AG04450 (cell line): ENCODE measurements at regions not wholly inside any gene's neighbourhood (a gene's known extent, or its start where the extent isn't known, plus 50 kb on each side); places are given as distances from the start of the nearest gene placed in this dataset.
"Not testable (repeated sequence)": the region's sequence is repeated elsewhere in the genome, so short reads cannot be mapped to it uniquely, and the experiment has no call there.

Experiments
- CTCF ChIA-PET: fragments of 300-600, 350-600 bp; formaldehyde crosslinking; extraction: SDS; loops from one replicate; lab custom pipeline; 2022; ENCODE audit warnings: antibody characterized with exemption, inconsistent platforms; lab: Charles Lee
- POLR2A ChIA-PET: fragments of 350-600 bp; formaldehyde crosslinking; extraction: SDS; loops from one replicate; lab custom pipeline; 2021; ENCODE audit warnings: antibody characterized with exemption, inconsistent platforms; lab: Yijun Ruan, JAX
- DNase-seq: peaks from one replicate; pipeline ENCODE4 v3.0.0-alpha.2; 2011; ENCODE audit warnings: low read depth, low spot score
- H3K27ac ChIP-seq: one replicate; pipeline ENCODE4 v1.5.1; 2012; ENCODE audit warnings: low read depth, low read length, control low read depth
- H3K27me3 ChIP-seq: one replicate; pipeline ENCODE4 v1.6.0; 2012; ENCODE audit warnings: low read length; ENCODE audit not compliant: control insufficient read depth, insufficient read depth
- H3K4me3 ChIP-seq: 2 replicates; pipeline ENCODE4 v1.5.1; 2011; ENCODE audit warnings: mild to moderate bottlenecking, low read depth, low read length, control low read depth
- H3K9me3 ChIP-seq: 2 replicates; pipeline ENCODE4 v1.5.1; 2012; ENCODE audit warnings: low read length; ENCODE audit not compliant: control insufficient read depth, insufficient read depth
- TF ChIP-seq, protein P1 (sequence below): IDR thresholded peaks from 2 replicates; pipeline ENCODE4 v1.5.1; 2011; ENCODE audit warnings: low read depth, low read length, control low read depth, inconsistent platforms

- CTCF ChIA-PET, result no interaction called here
- no peak overlapping the region for H3K4me3 ChIP-seq
- POLR2A ChIA-PET, result no interaction called here
- TF ChIP-seq, protein P1, sequence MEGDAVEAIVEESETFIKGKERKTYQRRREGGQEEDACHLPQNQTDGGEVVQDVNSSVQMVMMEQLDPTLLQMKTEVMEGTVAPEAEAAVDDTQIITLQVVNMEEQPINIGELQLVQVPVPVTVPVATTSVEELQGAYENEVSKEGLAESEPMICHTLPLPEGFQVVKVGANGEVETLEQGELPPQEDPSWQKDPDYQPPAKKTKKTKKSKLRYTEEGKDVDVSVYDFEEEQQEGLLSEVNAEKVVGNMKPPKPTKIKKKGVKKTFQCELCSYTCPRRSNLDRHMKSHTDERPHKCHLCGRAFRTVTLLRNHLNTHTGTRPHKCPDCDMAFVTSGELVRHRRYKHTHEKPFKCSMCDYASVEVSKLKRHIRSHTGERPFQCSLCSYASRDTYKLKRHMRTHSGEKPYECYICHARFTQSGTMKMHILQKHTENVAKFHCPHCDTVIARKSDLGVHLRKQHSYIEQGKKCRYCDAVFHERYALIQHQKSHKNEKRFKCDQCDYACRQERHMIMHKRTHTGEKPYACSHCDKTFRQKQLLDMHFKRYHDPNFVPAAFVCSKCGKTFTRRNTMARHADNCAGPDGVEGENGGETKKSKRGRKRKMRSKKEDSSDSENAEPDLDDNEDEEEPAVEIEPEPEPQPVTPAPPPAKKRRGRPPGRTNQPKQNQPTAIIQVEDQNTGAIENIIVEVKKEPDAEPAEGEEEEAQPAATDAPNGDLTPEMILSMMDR, result no peak
- no peak for DNase-seq
- H3K27me3 ChIP-seq, result no peaks in the 10 kb centered on the region
- H3K9me3 ChIP-seq, result peaks cover 19% of the 10 kb centered on the region
- H3K27ac ChIP-seq, result no peak overlapping the region
Measured at GRCh38 chr1:104259481-104259880, 509.8 kb downstream of the AMY1C start.

DNA sequence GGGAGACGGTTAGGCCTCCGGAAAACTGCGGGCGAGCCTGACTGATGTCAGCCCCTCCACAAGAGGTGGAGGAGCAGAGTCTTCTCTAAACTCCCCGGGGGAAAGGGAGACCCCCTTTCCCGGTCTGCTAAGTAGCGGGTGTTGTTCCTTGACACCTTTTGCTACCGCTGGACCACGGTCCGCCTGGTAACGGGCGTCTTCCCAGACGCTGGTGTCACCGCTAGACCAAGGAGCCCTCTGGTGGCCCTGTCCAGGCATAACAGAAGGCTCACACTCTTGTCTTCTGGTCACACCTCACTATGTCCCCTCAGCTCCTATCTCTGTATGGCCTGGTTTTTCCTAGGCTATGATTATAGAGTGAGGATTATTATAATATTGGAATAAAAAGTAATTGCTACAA is 513.4 kb downstream of the AMY1C start:
- DNase-seq, POLR2A ChIA-PET, H3K27ac ChIP-seq, CTCF ChIA-PET, H3K27me3 ChIP-seq, H3K4me3 ChIP-seq: not testable (repeated sequence)
- peaks cover 14% of the 10 kb centered on the region for H3K9me3 ChIP-seq

GRCh38 chr1:104264521-104264920 is 514.8 kb downstream of the AMY1C start:
- POLR2A ChIA-PET, result no interaction called here
- CTCF ChIA-PET, result no interaction called here
- DNase-seq, result no peak
- H3K27me3 ChIP-seq, result no peaks in the 10 kb centered on the region
- no peak overlapping the region for H3K4me3 ChIP-seq
- no peak overlapping the region for H3K27ac ChIP-seq
- TF ChIP-seq, protein P1, result no peak
- peaks cover 14% of the 10 kb centered on the region for H3K9me3 ChIP-seq

GRCh38 chr1:104265163-104265562 is 515.5 kb downstream of the AMY1C start:
- DNase-seq, result no peak
- CTCF ChIA-PET, result no interaction called here
- POLR2A ChIA-PET, result no interaction called here

GRCh38 chr1:104266612-104267011 is 516.9 kb downstream of the AMY1C start:
- H3K4me3 ChIP-seq, result no peak overlapping the region
- POLR2A ChIA-PET, result no interaction called here
- peaks cover 14% of the 10 kb centered on the region for H3K9me3 ChIP-seq
- H3K27me3 ChIP-seq, result no peaks in the 10 kb centered on the region
- H3K27ac ChIP-seq, result no peak overlapping the region
- DNase-seq, result no peak
- TF ChIP-seq, protein P1, result no peak
- CTCF ChIA-PET, result no interaction called here

More at GRCh38 chr1:104265163-104265562, 515.5 kb downstream of the AMY1C start:
- H3K27me3 ChIP-seq, result no peaks in the 10 kb centered on the region
- H3K9me3 ChIP-seq, result peaks cover 18% of the 10 kb centered on the region
- no peak overlapping the region for H3K27ac ChIP-seq
- no peak overlapping the region for H3K4me3 ChIP-seq
- TF ChIP-seq, protein P1, result no peak

DNA sequence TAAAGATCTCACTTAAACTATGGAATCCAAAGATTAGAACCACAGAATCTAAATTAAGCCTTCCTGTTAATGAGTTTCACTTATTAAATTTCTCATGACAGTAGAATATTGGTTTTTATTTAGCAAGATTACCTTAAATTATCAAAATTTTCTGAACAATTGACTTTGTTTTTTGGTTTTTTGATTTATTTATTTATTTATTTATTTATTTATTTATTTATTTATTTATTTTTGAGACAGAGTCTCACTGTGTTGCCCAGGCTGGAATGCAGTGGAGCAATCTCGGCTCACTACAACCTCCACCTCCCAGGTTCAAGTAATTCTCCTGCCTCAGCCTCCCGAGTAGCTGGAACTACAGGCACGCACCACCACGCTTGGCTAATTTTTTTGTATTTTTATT is 538.6 kb downstream of the AMY1C start:
- DNase-seq, CTCF ChIA-PET, H3K27me3 ChIP-seq, H3K9me3 ChIP-seq, POLR2A ChIA-PET, H3K4me3 ChIP-seq, H3K27ac ChIP-seq: not testable (repeated sequence)
